B cell (primary cell): ENCODE measurements at regions not wholly inside any gene's neighbourhood (a gene's known extent, or its start where the extent isn't known, plus 50 kb on each side); places are given as distances from the start of the nearest gene placed in this dataset.

ENCODE experiments used
- CTCF ChIP-seq: fragments of 200-600 bp; IDR thresholded peaks from one replicate; pipeline ENCODE4 v1.8.0; 2022; ENCODE audit warnings: antibody characterized with exemption, mild to moderate bottlenecking
- EZH2 ChIP-seq: IDR thresholded peaks from 2 replicates; pipeline ENCODE4 v1.6.1; 2012; ENCODE audit warnings: borderline replicate concordance, low read depth, mild to moderate bottlenecking, moderate library complexity, low read length; ENCODE audit not compliant: insufficient read depth, poor library complexity, severe bottlenecking

- no peak for TF ChIP-seq CTCF
- TF ChIP-seq EZH2 = no peak
Measured at GRCh38 chrX:66892004-66892403, 253.1 kb upstream of the EDA2R start.
